A549 (cell line): ENCODE measurements at regions not wholly inside any gene's neighbourhood (a gene's known extent, or its start where the extent isn't known, plus 50 kb on each side); places are given as distances from the start of the nearest gene placed in this dataset.

Source experiments
- ATAC-seq, 2 experiments: fragments of 200-7000 bp in 1 of 2; fragments of >200 bp in 1 of 2; cut with Nextera tagmentation in 1 of 2; cut with Tn5 transposase in 1 of 2; 3 replicates each; pipeline versions ENCODE4 v1.8.0 to v1.9.1; 2018 to 2020; ENCODE audit warnings: mild to moderate bottlenecking in 1 of 2, moderate library complexity in 1 of 2
- CTCF ChIA-PET: fragments of 300-600 bp; sonication (Branson Sonifier 250); formaldehyde crosslinking; extraction: SDS; loops from one replicate; lab custom pipeline; 2021; ENCODE audit warnings: antibody characterized with exemption, inconsistent platforms; lab: Yijun Ruan, JAX
- POLR2A ChIA-PET: fragments of 350-600 bp; formaldehyde crosslinking; extraction: SDS; loops from one replicate; lab custom pipeline; 2021; ENCODE audit warnings: antibody characterized with exemption, inconsistent platforms; lab: Yijun Ruan, JAX
- DNase-seq, 2 experiments: peaks; one replicate each; pipeline versions ENCODE4 v3.0.0 to v3.0.0-alpha.2; 2011 to 2016; ENCODE audit warnings: low read depth in 1 of 2, low spot score in 1 of 2
- FAIRE-seq: peaks from 2 replicates; lab custom pipeline; 2011; peaks lifted over from hg19 to GRCh38; lab: Jason Lieb, UNC
- H3K27ac ChIP-seq, 2 experiments: fragments of >200 bp; sonication (Bioruptor Twin); formaldehyde crosslinking; 3 replicates each; pipeline ENCODE4 v1.5.1; 2016 to 2017
- H3K4me1 ChIP-seq: fragments of >200 bp; sonication (Bioruptor Twin); formaldehyde crosslinking; 3 replicates; pipeline ENCODE4 v1.6.1; 2016
- H3K4me2 ChIP-seq: fragments of >200 bp; sonication (Bioruptor Twin); formaldehyde crosslinking; 3 replicates; pipeline ENCODE4 v1.6.1; 2016
- H3K4me3 ChIP-seq: fragments of >200 bp; sonication (Bioruptor Twin); formaldehyde crosslinking; 3 replicates; pipeline ENCODE4 v1.5.1; 2016
- H3K9me3 ChIP-seq: fragments of >200 bp; sonication (Bioruptor Twin); formaldehyde crosslinking; 3 replicates; pipeline ENCODE4 v1.6.1; 2016
- CBX8 ChIP-seq: fragments of 200-600 bp; sonication (generic); IDR thresholded peaks from 2 replicates; pipeline ENCODE4 v1.6.1; 2016
- CHD2 ChIP-seq: fragments of 150-350 bp; IDR thresholded peaks from 2 replicates; pipeline ENCODE4 v1.6.1; 2014; ENCODE audit warnings: low read length; ENCODE audit not compliant: partially characterized antibody
- E2F6 ChIP-seq: IDR thresholded peaks from 2 replicates; pipeline ENCODE4 v1.6.1; 2012; ENCODE audit warnings: low read depth, borderline replicate concordance
- EHF ChIP-seq: fragments of 250-450 bp; sonication (Bioruptor Pico); IDR thresholded peaks from 2 replicates; pipeline ENCODE4 v1.5.0; 2020; ENCODE audit warnings: mild to moderate bottlenecking
- EHMT2 ChIP-seq: fragments of 200-600 bp; sonication (generic); IDR thresholded peaks from 2 replicates; pipeline ENCODE4 v1.6.1; 2016; ENCODE audit warnings: antibody characterized with exemption, low read depth, mild to moderate bottlenecking, moderate library complexity
- ELK1 ChIP-seq: fragments of 150-350 bp; IDR thresholded peaks from 2 replicates; pipeline ENCODE4 v1.6.1; 2014; ENCODE audit warnings: low read depth, mild to moderate bottlenecking, low read length
- FOSB ChIP-seq: fragments of 250-450 bp; sonication (Bioruptor Pico); IDR thresholded peaks from 2 replicates; pipeline ENCODE4 v1.5.0; 2020; ENCODE audit warnings: mild to moderate bottlenecking, moderate library complexity
- HDAC2 ChIP-seq: fragments of 200-600 bp; sonication (generic); IDR thresholded peaks from 2 replicates; pipeline ENCODE4 v1.6.1; 2016
- HEYL ChIP-seq: fragments of 250-450 bp; sonication (Bioruptor Pico); IDR thresholded peaks from 2 replicates; pipeline ENCODE4 v1.8.0; 2021; ENCODE audit warnings: mild to moderate bottlenecking, moderate library complexity
- HOXB5 ChIP-seq: fragments of 250-450 bp; sonication (Bioruptor Pico); IDR thresholded peaks from 2 replicates; pipeline ENCODE4 v1.5.0; 2020; ENCODE audit warnings: mild to moderate bottlenecking, moderate library complexity
- KDM1A ChIP-seq: fragments of 200-600 bp; sonication (generic); IDR thresholded peaks from 2 replicates; pipeline ENCODE4 v1.6.1; 2016; ENCODE audit warnings: low read depth, mild to moderate bottlenecking
- KDM5A ChIP-seq: fragments of 200-600 bp; sonication (generic); IDR thresholded peaks from 2 replicates; pipeline ENCODE4 v1.6.1; 2016; ENCODE audit warnings: antibody characterized with exemption, mild to moderate bottlenecking
- NPAS2 ChIP-seq: fragments of 250-450 bp; sonication (Bioruptor Pico); IDR thresholded peaks from 2 replicates; pipeline ENCODE4 v1.8.0; 2022; ENCODE audit warnings: mild to moderate bottlenecking, moderate library complexity, borderline replicate concordance
- NR3C1 ChIP-seq: fragments of >200 bp; sonication (Bioruptor Twin); formaldehyde crosslinking; IDR thresholded peaks from 3 replicates; pipeline ENCODE4 v1.6.1; 2017
- PHF8 ChIP-seq: fragments of 200-600 bp; sonication (generic); IDR thresholded peaks from 2 replicates; pipeline ENCODE4 v1.6.1; 2016; ENCODE audit warnings: low read depth, mild to moderate bottlenecking, antibody characterized with exemption, moderate library complexity, borderline replicate concordance
- RFX5 ChIP-seq: fragments of 450-650 bp; IDR thresholded peaks from 2 replicates; pipeline ENCODE4 v1.7.1; 2014; ENCODE audit warnings: antibody characterized with exemption, mild to moderate bottlenecking, moderate library complexity
- SMC3 ChIP-seq: fragments of >200 bp; sonication (Bioruptor Twin); formaldehyde crosslinking; IDR thresholded peaks from 3 replicates; pipeline ENCODE4 v1.6.1; 2018; ENCODE audit warnings: inconsistent platforms
- ZNF302 ChIP-seq: fragments of 250-450 bp; sonication (Bioruptor Pico); IDR thresholded peaks from 2 replicates; pipeline ENCODE4 v1.9.0; 2021; ENCODE audit warnings: inconsistent platforms, mild to moderate bottlenecking, moderate library complexity
- WGBS: methylation state at CpG from one replicate; pipeline ENCODE4 v1.1.6; 2017; ENCODE audit errors: missing lambda C conversion rate; 5-methylcytosine and 5-hydroxymethylcytosine counted together
- TF ChIP-seq, protein P1 (sequence below): fragments of >200 bp; sonication (Bioruptor Twin); formaldehyde crosslinking; IDR thresholded peaks from 3 replicates; pipeline ENCODE4 v1.6.1; 2016
- TF ChIP-seq, protein P2 (sequence below): fragments of >200 bp; sonication (Bioruptor Twin); formaldehyde crosslinking; IDR thresholded peaks from 2 replicates; pipeline ENCODE4 v1.6.1; 2016
- TF ChIP-seq, protein P3 (sequence below): fragments of 250-450 bp; sonication (Bioruptor Pico); IDR thresholded peaks from 2 replicates; pipeline ENCODE4 v1.5.0; 2020; ENCODE audit warnings: low read depth, mild to moderate bottlenecking, moderate library complexity
- TF ChIP-seq, protein P4 (sequence below): IDR thresholded peaks from 2 replicates; pipeline ENCODE4 v1.6.1; 2012
- TF ChIP-seq, protein P5 (sequence below): fragments of 450-650 bp; IDR thresholded peaks from 2 replicates; pipeline ENCODE4 v1.6.1; 2014; ENCODE audit warnings: antibody characterized with exemption

- CTCF ChIA-PET, result no interaction called here
Measured at GRCh38 chr13:50359041-50359367, 343.8 kb downstream of the KCNRG start.

GRCh38 chr13:50359779-50360178 is 344.5 kb downstream of the KCNRG start:
- ATAC-seq (no peak), FAIRE-seq (no peak), DNase-seq (no peak)
- no peak overlapping the region for H3K4me3 ChIP-seq
- no peak overlapping the region for H3K4me2 ChIP-seq
- peaks cover 3% of the 10 kb centered on the region; the same call in 1 of the 3 replicates for H3K4me1 ChIP-seq
- 88% methylated on average over 8 of the region's 8 CpGs for WGBS
- no peak overlapping the region for H3K27ac ChIP-seq
- ChIA-PET CTCF (no interaction called here), POLR2A (interaction anchor here (0.7 kb wide), 1 partner anchor 54 kb away, joined by 4 read pairs; no protein-coding TSS in a partner anchor)
- no peaks in the 10 kb centered on the region for H3K9me3 ChIP-seq
- no peak for TF ChIP-seq KDM5A
- TF ChIP-seq RFX5, result no peak
- TF ChIP-seq ZNF302 (CRISPR knock-in tag), result no peak
- TF ChIP-seq E2F6, result no peak
- TF ChIP-seq HEYL (CRISPR knock-in tag), result no peak
- TF ChIP-seq CBX8, result no peak
- TF ChIP-seq, protein P1, sequence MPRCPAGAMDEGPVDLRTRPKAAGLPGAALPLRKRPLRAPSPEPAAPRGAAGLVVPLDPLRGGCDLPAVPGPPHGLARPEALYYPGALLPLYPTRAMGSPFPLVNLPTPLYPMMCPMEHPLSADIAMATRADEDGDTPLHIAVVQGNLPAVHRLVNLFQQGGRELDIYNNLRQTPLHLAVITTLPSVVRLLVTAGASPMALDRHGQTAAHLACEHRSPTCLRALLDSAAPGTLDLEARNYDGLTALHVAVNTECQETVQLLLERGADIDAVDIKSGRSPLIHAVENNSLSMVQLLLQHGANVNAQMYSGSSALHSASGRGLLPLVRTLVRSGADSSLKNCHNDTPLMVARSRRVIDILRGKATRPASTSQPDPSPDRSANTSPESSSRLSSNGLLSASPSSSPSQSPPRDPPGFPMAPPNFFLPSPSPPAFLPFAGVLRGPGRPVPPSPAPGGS, result no peak
- TF ChIP-seq HDAC2, result no peak
- TF ChIP-seq NR3C1, result no peak
- TF ChIP-seq SMC3, result no peak
- TF ChIP-seq, protein P2, sequence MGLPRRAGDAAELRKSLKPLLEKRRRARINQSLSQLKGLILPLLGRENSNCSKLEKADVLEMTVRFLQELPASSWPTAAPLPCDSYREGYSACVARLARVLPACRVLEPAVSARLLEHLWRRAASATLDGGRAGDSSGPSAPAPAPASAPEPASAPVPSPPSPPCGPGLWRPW, result no peak
- TF ChIP-seq, protein P3, sequence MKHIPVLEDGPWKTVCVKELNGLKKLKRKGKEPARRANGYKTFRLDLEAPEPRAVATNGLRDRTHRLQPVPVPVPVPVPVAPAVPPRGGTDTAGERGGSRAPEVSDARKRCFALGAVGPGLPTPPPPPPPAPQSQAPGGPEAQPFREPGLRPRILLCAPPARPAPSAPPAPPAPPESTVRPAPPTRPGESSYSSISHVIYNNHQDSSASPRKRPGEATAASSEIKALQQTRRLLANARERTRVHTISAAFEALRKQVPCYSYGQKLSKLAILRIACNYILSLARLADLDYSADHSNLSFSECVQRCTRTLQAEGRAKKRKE, result no peak
- no peak for TF ChIP-seq EHF (CRISPR knock-in tag)
- no peak for TF ChIP-seq KDM1A
- TF ChIP-seq CHD2, result no peak
- TF ChIP-seq PHF8, result no peak
- no peak for TF ChIP-seq HOXB5 (CRISPR knock-in tag)
- TF ChIP-seq FOSB (CRISPR knock-in tag), result no peak

More at GRCh38 chr13:50359041-50359367, 343.8 kb downstream of the KCNRG start:
- H3K4me1 ChIP-seq, result peaks cover 3% of the 10 kb centered on the region; the same call in 1 of the 3 replicates
- H3K4me3 ChIP-seq, result no peak overlapping the region
- TF ChIP-seq NPAS2 (CRISPR knock-in tag), result no peak
- TF ChIP-seq, protein P4, sequence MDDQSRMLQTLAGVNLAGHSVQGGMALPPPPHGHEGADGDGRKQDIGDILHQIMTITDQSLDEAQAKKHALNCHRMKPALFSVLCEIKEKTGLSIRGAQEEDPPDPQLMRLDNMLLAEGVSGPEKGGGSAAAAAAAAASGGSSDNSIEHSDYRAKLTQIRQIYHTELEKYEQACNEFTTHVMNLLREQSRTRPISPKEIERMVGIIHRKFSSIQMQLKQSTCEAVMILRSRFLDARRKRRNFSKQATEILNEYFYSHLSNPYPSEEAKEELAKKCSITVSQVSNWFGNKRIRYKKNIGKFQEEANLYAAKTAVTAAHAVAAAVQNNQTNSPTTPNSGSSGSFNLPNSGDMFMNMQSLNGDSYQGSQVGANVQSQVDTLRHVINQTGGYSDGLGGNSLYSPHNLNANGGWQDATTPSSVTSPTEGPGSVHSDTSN, result no peak
- no peak for TF ChIP-seq EHMT2
- no peak for TF ChIP-seq ELK1
- TF ChIP-seq FOSB (CRISPR knock-in tag), result no peak
- TF ChIP-seq KDM5A, result no peak
- TF ChIP-seq, protein P5, sequence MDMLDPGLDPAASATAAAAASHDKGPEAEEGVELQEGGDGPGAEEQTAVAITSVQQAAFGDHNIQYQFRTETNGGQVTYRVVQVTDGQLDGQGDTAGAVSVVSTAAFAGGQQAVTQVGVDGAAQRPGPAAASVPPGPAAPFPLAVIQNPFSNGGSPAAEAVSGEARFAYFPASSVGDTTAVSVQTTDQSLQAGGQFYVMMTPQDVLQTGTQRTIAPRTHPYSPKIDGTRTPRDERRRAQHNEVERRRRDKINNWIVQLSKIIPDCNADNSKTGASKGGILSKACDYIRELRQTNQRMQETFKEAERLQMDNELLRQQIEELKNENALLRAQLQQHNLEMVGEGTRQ, result no peak
- no peak for DNase-seq
- FAIRE-seq, result no peak
- WGBS, result 93% methylated on average over 3 of the region's 3 CpGs
- no peak for ATAC-seq
- no peak overlapping the region for H3K4me2 ChIP-seq
- H3K9me3 ChIP-seq, result no peaks in the 10 kb centered on the region
- POLR2A ChIA-PET, result interaction anchor here (0.7 kb wide), 1 partner anchor 55 kb away, joined by 4 read pairs; no protein-coding TSS in a partner anchor
- no peak overlapping the region for H3K27ac ChIP-seq
